Spleen (tissue), 7 donors: ENCODE measurements at regions not wholly inside any gene's neighbourhood (a gene's known extent, or its start where the extent isn't known, plus 50 kb on each side); places are given as distances from the start of the nearest gene placed in this dataset.

Experiments used
- POLR2A ChIP-seq, 3 donors: fragments of 450-650 bp; IDR thresholded peaks; one replicate each; pipeline ENCODE4 v1.5.1; 2017; ENCODE audit warnings: antibody characterized with exemption in 3 of 3, mild to moderate bottlenecking in 1 of 3
- TF ChIP-seq, protein P1 (sequence below), 11 experiments: fragments of 200-600 bp in 7 of 11; fragments of 450-650 bp in 4 of 11; sonication (generic) in 4 of 11; IDR thresholded peaks in 8 of 11; conservative IDR thresholded peaks in 3 of 11; 1 replicate in 7 of 11; 2 replicates in 4 of 11; pipeline versions ENCODE4 v1.4.0 to v1.8.0; 2016 to 2021; ENCODE audit warnings: antibody characterized with exemption in 11 of 11, inconsistent platforms in 4 of 11, mild to moderate bottlenecking in 1 of 11
- donor health status: DM: no; HTN: no; CAD: no; lungs with moderate emphysema.
- donor health status: DM: no; HTN: no; CAD: no.
- donor health status: DM: no; HTN: no; CAD: no.

- no peak for TF ChIP-seq POLR2A (IDR thresholded peaks at IDR 0.05)
- TF ChIP-seq, protein P1, sequence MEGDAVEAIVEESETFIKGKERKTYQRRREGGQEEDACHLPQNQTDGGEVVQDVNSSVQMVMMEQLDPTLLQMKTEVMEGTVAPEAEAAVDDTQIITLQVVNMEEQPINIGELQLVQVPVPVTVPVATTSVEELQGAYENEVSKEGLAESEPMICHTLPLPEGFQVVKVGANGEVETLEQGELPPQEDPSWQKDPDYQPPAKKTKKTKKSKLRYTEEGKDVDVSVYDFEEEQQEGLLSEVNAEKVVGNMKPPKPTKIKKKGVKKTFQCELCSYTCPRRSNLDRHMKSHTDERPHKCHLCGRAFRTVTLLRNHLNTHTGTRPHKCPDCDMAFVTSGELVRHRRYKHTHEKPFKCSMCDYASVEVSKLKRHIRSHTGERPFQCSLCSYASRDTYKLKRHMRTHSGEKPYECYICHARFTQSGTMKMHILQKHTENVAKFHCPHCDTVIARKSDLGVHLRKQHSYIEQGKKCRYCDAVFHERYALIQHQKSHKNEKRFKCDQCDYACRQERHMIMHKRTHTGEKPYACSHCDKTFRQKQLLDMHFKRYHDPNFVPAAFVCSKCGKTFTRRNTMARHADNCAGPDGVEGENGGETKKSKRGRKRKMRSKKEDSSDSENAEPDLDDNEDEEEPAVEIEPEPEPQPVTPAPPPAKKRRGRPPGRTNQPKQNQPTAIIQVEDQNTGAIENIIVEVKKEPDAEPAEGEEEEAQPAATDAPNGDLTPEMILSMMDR (IDR thresholded peaks at IDR 0.05 in 8 of 11, conservative IDR thresholded peaks at IDR 0.05 in 3 of 11): no peak
These were observed 141.7 kb upstream of the KCND2 start for GRCh38 chr7:120131096-120131839.
